Body of pancreas (tissue), 4 donors: ENCODE measurements at regions not wholly inside any gene's neighbourhood (a gene's known extent, or its start where the extent isn't known, plus 50 kb on each side); places are given as distances from the start of the nearest gene placed in this dataset.

Experiments used
- CTCF ChIP-seq, 7 experiments: fragments of 450-650 bp in 4 of 7; fragments of 200-600 bp in 3 of 7; sonication (generic) in 3 of 7; IDR thresholded peaks; one replicate each; pipeline ENCODE4 v1.5.1; 2016 to 2019; ENCODE audit warnings: antibody characterized with exemption in 7 of 7
- POLR2A ChIP-seq, 3 donors: fragments of 450-650 bp; IDR thresholded peaks; one replicate each; pipeline ENCODE4 v1.6.1; 2016; ENCODE audit warnings: antibody characterized with exemption in 3 of 3, mild to moderate bottlenecking in 2 of 3

DNA sequence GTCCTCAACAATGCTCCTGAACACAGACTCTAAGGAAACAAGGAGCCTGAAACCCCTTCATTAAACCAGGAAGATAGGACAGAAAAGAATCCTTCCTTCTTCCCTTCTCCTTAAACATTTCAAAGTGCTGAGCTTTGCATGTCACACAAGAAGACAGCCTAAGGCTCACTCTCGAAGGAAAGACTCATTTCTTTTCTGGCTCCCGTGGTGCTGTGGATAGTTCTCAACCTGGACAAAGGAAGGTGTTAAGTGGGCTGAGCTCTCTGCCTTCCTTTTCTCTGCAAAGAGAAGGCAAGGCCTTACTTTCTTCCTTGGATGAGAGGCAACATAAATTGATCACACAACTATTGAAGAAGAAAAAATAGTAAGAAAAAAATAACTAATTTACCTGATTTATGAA is 452.4 kb upstream of the DDI1 start:
- TF ChIP-seq CTCF (IDR thresholded peaks at IDR 0.05), result no peak
- TF ChIP-seq POLR2A (IDR thresholded peaks at IDR 0.05), result no peak
